Progenitor cell of endocrine pancreas (in vitro differentiated cells): ENCODE measurements at regions not wholly inside any gene's neighbourhood (a gene's known extent, or its start where the extent isn't known, plus 50 kb on each side); places are given as distances from the start of the nearest gene placed in this dataset.
"Not testable (repeated sequence)": the region's sequence is repeated elsewhere in the genome, so short reads cannot be mapped to it uniquely, and the experiment has no call there.

Experiments used
- DNase-seq: peaks from one replicate; pipeline ENCODE4 v3.0.0; 2021; ENCODE audit warnings: low spot score; ENCODE audit not compliant: unreplicated experiment
- H3K27ac Mint-ChIP-seq: 2 replicates; pipeline ENCODE4 v1.8.0; 2021; ENCODE audit warnings: mild to moderate bottlenecking, moderate library complexity, mixed read lengths
- H3K27me3 Mint-ChIP-seq: 2 replicates; pipeline ENCODE4 v1.8.0; 2021; ENCODE audit warnings: mixed read lengths
- H3K36me3 Mint-ChIP-seq: 2 replicates; pipeline ENCODE4 v1.8.0; 2022; ENCODE audit warnings: mixed read lengths; ENCODE audit not compliant: insufficient read depth
- H3K4me1 Mint-ChIP-seq: 2 replicates; pipeline ENCODE4 v1.8.0; 2021; ENCODE audit warnings: low read depth, mixed read lengths
- H3K4me3 Mint-ChIP-seq: 2 replicates; pipeline ENCODE4 v1.8.0; 2021; ENCODE audit warnings: low read depth, mild to moderate bottlenecking, moderate library complexity, mixed read lengths
- H3K9me3 Mint-ChIP-seq: 2 replicates; pipeline ENCODE4 v1.8.0; 2021; ENCODE audit warnings: low read depth, mixed read lengths
- CTCF ChIP-seq: fragments of 200-600 bp; sonication (generic); IDR thresholded peaks from one replicate; pipeline ENCODE4 v1.5.0; 2021; ENCODE audit warnings: antibody characterized with exemption, mild to moderate bottlenecking; ENCODE audit not compliant: unreplicated experiment

DNA sequence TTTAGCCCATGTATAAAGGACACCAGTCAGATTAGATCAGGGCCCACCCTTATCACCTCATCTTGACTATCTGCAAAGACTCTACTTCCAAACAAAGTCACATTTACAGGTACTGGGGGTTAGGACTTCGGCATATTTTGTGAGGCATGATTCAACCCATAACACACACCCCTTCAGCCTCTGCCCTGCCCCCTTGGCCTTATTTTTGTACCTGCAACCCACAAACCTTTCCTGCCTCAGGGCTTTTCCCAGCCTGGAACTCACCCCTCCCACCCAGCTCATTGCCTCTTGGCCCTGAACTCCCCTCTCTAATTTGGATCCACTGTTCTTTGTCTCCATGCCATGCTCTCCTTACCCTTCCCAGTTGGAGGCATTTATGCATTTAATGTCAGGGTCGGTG lies 1116.9 kb downstream of the TBC1D22A start:
- peaks cover 8% of the 10 kb centered on the region for H3K9me3 Mint-ChIP-seq
- no peak for TF ChIP-seq CTCF
- DNase-seq = no peak

DNA sequence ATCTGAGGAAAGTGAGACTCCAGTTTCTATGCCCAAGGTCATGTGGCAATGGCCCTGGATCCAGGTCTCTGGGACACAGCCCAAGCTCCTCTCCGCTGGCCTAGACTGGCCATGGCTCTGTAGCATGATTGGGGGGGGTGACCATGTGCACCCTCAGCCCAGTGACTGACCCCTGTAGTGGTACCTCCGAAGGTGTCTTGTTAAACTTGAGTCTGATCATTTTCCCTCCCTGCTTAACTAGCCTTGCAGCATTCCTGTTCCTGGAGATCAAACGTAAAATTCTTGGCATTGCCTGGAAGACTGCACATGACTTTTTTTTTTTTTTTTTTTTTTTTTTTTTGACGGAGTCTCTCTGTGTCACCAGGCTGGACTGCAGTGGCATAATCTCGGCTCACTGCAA lies 1116.0 kb downstream of the TBC1D22A start:
- H3K27ac Mint-ChIP-seq = no peak overlapping the region
- no peaks in the 10 kb centered on the region for H3K27me3 Mint-ChIP-seq
- DNase-seq = no peak
- no peaks in the 10 kb centered on the region for H3K36me3 Mint-ChIP-seq
- peaks cover 3% of the 10 kb centered on the region for H3K9me3 Mint-ChIP-seq
- no peak for TF ChIP-seq CTCF
- H3K4me3 Mint-ChIP-seq = no peak overlapping the region
- H3K4me1 Mint-ChIP-seq = no peaks in the 10 kb centered on the region

More for the DNA sequence above, 1116.9 kb downstream of the TBC1D22A start:
- Mint-ChIP-seq H3K27me3 (no peaks in the 10 kb centered on the region), H3K36me3 (no peaks in the 10 kb centered on the region), H3K27ac (no peak overlapping the region), H3K4me3 (no peak overlapping the region), H3K4me1 (no peaks in the 10 kb centered on the region)

DNA sequence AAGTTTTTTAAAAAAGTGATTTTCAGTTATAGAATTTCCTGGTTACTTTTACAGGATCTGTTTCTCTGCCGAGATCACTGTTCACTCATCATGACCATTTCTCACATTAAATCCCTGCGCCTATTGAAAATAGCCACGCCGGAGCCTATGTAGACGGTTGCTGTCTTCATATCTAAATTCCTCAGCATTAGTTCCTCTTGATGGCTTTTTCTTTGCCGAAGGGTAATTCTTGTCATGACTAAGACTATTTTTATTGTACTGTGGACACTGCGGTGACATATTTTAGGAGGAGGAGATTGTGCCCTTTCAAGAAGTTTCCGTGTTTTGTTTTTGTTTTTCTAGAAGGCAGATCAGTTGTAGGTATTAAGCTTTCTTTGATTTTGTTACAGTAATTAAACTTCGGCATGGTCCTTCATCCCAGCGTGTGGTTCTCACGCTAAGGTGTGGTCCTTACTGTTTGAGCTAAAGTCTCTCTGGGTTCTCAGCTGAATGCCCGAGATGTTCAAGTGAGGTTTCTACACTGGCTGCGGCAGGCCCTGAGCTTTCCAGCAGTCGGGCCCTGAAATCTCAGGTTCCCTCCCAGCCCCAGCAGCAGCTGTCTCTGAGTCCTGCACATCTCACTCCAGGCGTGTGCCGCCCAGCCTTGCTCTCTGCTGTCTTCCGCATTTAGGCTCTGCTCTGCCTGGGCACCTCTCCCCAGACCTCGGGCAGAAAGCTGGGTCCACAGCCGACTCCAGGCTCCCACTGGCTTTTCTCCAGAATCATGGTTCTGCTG lies 1110.5 kb downstream of the TBC1D22A start:
- no peak for TF ChIP-seq CTCF

DNA sequence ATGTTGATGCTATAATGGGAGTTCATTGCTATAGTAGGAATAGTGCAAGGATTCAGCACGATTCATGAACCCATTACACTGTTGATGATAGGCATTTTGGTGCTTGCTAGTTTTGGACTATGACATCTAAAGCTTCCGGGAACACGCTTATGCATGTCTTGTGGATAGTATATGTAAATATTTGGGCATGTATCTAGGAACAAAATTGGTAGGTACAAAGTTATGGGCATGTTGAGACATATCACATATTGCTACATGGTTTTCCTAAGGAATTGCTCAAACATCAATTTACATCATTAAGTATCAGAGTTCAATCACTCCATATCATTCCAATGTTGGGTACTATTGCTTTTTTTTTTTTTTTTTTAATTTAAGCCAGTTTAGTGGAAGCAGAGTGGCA lies 1103.2 kb downstream of the TBC1D22A start:
- Mint-ChIP-seq H3K9me3 (peaks cover 13% of the 10 kb centered on the region), H3K27ac (no peak overlapping the region)

More for the DNA sequence above, 1110.5 kb downstream of the TBC1D22A start:
- Mint-ChIP-seq H3K27ac (no peak overlapping the region), H3K4me3 (no peak overlapping the region), H3K27me3 (peaks cover 3% of the 10 kb centered on the region), H3K4me1 (no peaks in the 10 kb centered on the region), H3K36me3 (no peaks in the 10 kb centered on the region), H3K9me3 (peaks cover 13% of the 10 kb centered on the region)
- DNase-seq = no peak

GRCh38 chr22:47862394-47862793 lies 1099.9 kb downstream of the TBC1D22A start:
- no peak for TF ChIP-seq CTCF
- peaks cover 2% of the 10 kb centered on the region for H3K27me3 Mint-ChIP-seq
- H3K4me3 Mint-ChIP-seq = no peak overlapping the region
- H3K4me1 Mint-ChIP-seq = no peaks in the 10 kb centered on the region
- DNase-seq = no peak
- no peak overlapping the region for H3K27ac Mint-ChIP-seq
- peaks cover 14% of the 10 kb centered on the region for H3K9me3 Mint-ChIP-seq
- H3K36me3 Mint-ChIP-seq = no peaks in the 10 kb centered on the region

More for the DNA sequence above, 1103.2 kb downstream of the TBC1D22A start:
- Mint-ChIP-seq H3K36me3 (no peaks in the 10 kb centered on the region), H3K27me3 (peaks cover 5% of the 10 kb centered on the region), H3K4me3 (no peak overlapping the region), H3K4me1 (no peaks in the 10 kb centered on the region)
- no peak for TF ChIP-seq CTCF
- no peak for DNase-seq

DNA sequence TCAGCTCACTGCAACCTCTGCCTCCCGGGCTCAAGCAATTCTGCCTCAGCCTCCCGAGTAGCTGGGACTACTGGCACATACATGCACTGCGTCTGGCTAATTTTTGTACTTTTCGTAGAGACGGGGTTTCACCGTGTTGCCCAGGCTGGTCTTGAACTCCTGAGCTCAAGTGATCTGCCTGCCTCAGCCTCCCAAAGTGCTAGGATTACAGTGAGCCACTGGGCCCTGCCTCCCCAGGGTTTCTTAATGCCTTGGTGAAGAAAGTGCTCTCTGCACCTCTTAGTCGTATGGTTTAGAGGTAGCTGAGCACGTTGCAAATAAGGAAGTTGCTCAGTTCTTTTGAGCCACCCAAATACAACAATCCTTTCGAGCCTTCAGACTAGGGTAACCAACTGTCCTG lies 1098.5 kb downstream of the TBC1D22A start:
- DNase-seq, H3K27ac Mint-ChIP-seq, H3K27me3 Mint-ChIP-seq, H3K4me1 Mint-ChIP-seq, H3K4me3 Mint-ChIP-seq, H3K36me3 Mint-ChIP-seq: not testable (repeated sequence)
- peaks cover 15% of the 10 kb centered on the region for H3K9me3 Mint-ChIP-seq
